HG03135 (cell line): ENCODE measurements at regions not wholly inside any gene's neighbourhood (a gene's known extent, or its start where the extent isn't known, plus 50 kb on each side); places are given as distances from the start of the nearest gene placed in this dataset.
"Not testable (repeated sequence)": the region's sequence is repeated elsewhere in the genome, so short reads cannot be mapped to it uniquely, and the experiment has no call there.

Source experiments
- ATAC-seq: cut with Tn5 transposase; IDR thresholded peaks from one replicate; pipeline ENCODE4 v1.9.1; 2021; ENCODE audit warnings: mild to moderate bottlenecking, moderate library complexity; ENCODE audit not compliant: unreplicated experiment

- ATAC-seq: no peak
These were observed 67.6 kb upstream of the NFE2L3 start for GRCh38 chr7:26084418-26084817.

GRCh38 chr7:26085771-26086170 lies 66.2 kb upstream of the NFE2L3 start:
- ATAC-seq: no peak

- no peak for ATAC-seq
These were observed 64.5 kb upstream of the NFE2L3 start for GRCh38 chr7:26087321-26088091.

GRCh38 chr7:26089469-26089868 lies 62.5 kb upstream of the NFE2L3 start:
- ATAC-seq: not testable (repeated sequence)

GRCh38 chr7:26090927-26091519 lies 61.0 kb upstream of the NFE2L3 start:
- ATAC-seq: no peak

GRCh38 chr7:26091933-26092332 lies 60.1 kb upstream of the NFE2L3 start:
- no peak for ATAC-seq

- ATAC-seq: no peak
These were observed 59.0 kb upstream of the NFE2L3 start for GRCh38 chr7:26093023-26093422.

- ATAC-seq: no peak
These were observed 55.9 kb upstream of the NFE2L3 start for GRCh38 chr7:26096136-26096535.

- ATAC-seq: no peak
These were observed 53.9 kb upstream of the NFE2L3 start for GRCh38 chr7:26097837-26098668.

GRCh38 chr7:26099236-26099635 lies 52.8 kb upstream of the NFE2L3 start:
- no peak for ATAC-seq

GRCh38 chr7:26100406-26101339 lies 51.3 kb upstream of the NFE2L3 start:
- ATAC-seq: no peak

- ATAC-seq: peak; percentile 58
These were observed 50.4 kb upstream of the NFE2L3 start for GRCh38 chr7:26101361-26102151.

GRCh38 chr7:26102176-26102575 lies 49.8 kb upstream of the NFE2L3 start:
- ATAC-seq: no peak
